ENCODE measurements at regions not wholly inside any gene's neighbourhood (a gene's known extent, or its start where the extent isn't known, plus 50 kb on each side); places are given as distances from the start of the nearest gene placed in this dataset.

- POLR2A ChIA-PET = no interaction called here
- no peak overlapping the region for H3K4me3 ChIP-seq (ENCODE audit: low read depth, low read length)
- no peaks in the 10 kb centered on the region for H3K27me3 ChIP-seq (ENCODE audit: control insufficient read depth, insufficient read depth, low read length)
- no peak for DNase-seq (ENCODE audit: low read depth)
- CTCF ChIA-PET = no interaction called here
- TF ChIP-seq CTCF (IDR thresholded peaks at IDR 0.05; ENCODE audit: insufficient read depth, low read depth, low read length) = no peak
- no peaks in the 10 kb centered on the region for H3K36me3 ChIP-seq (ENCODE audit: control insufficient read depth, insufficient read depth, low read length)
Measured at GRCh38 chr3:137460944-137461343, 303.2 kb upstream of the SOX14 start.

- no peaks in the 10 kb centered on the region for H3K27me3 ChIP-seq (ENCODE audit: control insufficient read depth, insufficient read depth, low read length)
Measured at GRCh38 chr3:137463131-137463530, 301.0 kb upstream of the SOX14 start.

GRCh38 chr3:137464341-137464740, 299.8 kb upstream of the SOX14 start:
- ChIA-PET POLR2A (no interaction called here), CTCF (no interaction called here)
- no peak overlapping the region for H3K4me3 ChIP-seq (ENCODE audit: low read depth, low read length)
- no peak for DNase-seq (ENCODE audit: low read depth)
- TF ChIP-seq CTCF (IDR thresholded peaks at IDR 0.05; ENCODE audit: insufficient read depth, low read depth, low read length) = no peak
- H3K27me3 ChIP-seq (ENCODE audit: control insufficient read depth, insufficient read depth, low read length) = no peaks in the 10 kb centered on the region
- H3K36me3 ChIP-seq (ENCODE audit: control insufficient read depth, insufficient read depth, low read length) = no peaks in the 10 kb centered on the region

More at GRCh38 chr3:137463131-137463530, 301.0 kb upstream of the SOX14 start:
- no peak for TF ChIP-seq CTCF (IDR thresholded peaks at IDR 0.05; ENCODE audit: insufficient read depth, low read depth, low read length)
- no peak for DNase-seq (ENCODE audit: low read depth)
- Histone ChIP-seq H3K36me3 (ENCODE audit: control insufficient read depth, insufficient read depth, low read length) (no peaks in the 10 kb centered on the region), H3K4me3 (ENCODE audit: low read depth, low read length) (no peak overlapping the region)
- ChIA-PET POLR2A (no interaction called here), CTCF (no interaction called here)

- ChIA-PET POLR2A (no interaction called here), CTCF (no interaction called here)
- DNase-seq (ENCODE audit: low read depth) = no peak
- no peaks in the 10 kb centered on the region for H3K36me3 ChIP-seq (ENCODE audit: control insufficient read depth, insufficient read depth, low read length)
- no peak for TF ChIP-seq CTCF (IDR thresholded peaks at IDR 0.05; ENCODE audit: insufficient read depth, low read depth, low read length)
- H3K4me3 ChIP-seq (ENCODE audit: low read depth, low read length) = no peak overlapping the region
- no peaks in the 10 kb centered on the region for H3K27me3 ChIP-seq (ENCODE audit: control insufficient read depth, insufficient read depth, low read length)
Measured at GRCh38 chr3:137468446-137468845, 295.7 kb upstream of the SOX14 start.

- POLR2A ChIA-PET = no interaction called here
- CTCF ChIA-PET = no interaction called here
- no peak for DNase-seq (ENCODE audit: low read depth)
- H3K27me3 ChIP-seq (ENCODE audit: control insufficient read depth, insufficient read depth, low read length) = no peaks in the 10 kb centered on the region
- no peak for TF ChIP-seq CTCF (IDR thresholded peaks at IDR 0.05; ENCODE audit: insufficient read depth, low read depth, low read length)
- no peak overlapping the region for H3K4me3 ChIP-seq (ENCODE audit: low read depth, low read length)
- no peaks in the 10 kb centered on the region for H3K36me3 ChIP-seq (ENCODE audit: control insufficient read depth, insufficient read depth, low read length)
Measured at GRCh38 chr3:137469263-137469662, 294.9 kb upstream of the SOX14 start.
